Renal cortex interstitium (tissue), 11 donors: ENCODE measurements at regions not wholly inside any gene's neighbourhood (a gene's known extent, or its start where the extent isn't known, plus 50 kb on each side); places are given as distances from the start of the nearest gene placed in this dataset.

Experiments
- DNase-seq, 11 donors: peaks; one replicate each; pipeline ENCODE4 v3.0.0-alpha.2; 2013; ENCODE audit warnings: low read depth in 9 of 11, low spot score in 4 of 11; ENCODE audit errors: extremely low read depth in 1 of 11

GRCh38 chr2:64196963-64197362 lies 52.7 kb upstream of the PELI1 start:
- DNase-seq: no peak

- no peak for DNase-seq
These were observed 56.9 kb upstream of the PELI1 start for GRCh38 chr2:64201151-64201550.

- DNase-seq: peak; percentile 49 to 91 (median 81)
These were observed 58.1 kb upstream of the PELI1 start for GRCh38 chr2:64202206-64202845.

GRCh38 chr2:64203131-64203857 lies 59.1 kb upstream of the PELI1 start:
- DNase-seq: peak in 5 of 11 donors; percentile 42 to 73 (median 63)

- no peak for DNase-seq
These were observed 59.8 kb upstream of the PELI1 start for GRCh38 chr2:64203858-64204632.

GRCh38 chr2:64204703-64205102 lies 60.5 kb upstream of the PELI1 start:
- no peak for DNase-seq

GRCh38 chr2:64205415-64205814 lies 61.2 kb upstream of the PELI1 start:
- DNase-seq: no peak

- no peak for DNase-seq
These were observed 63.4 kb upstream of the PELI1 start for GRCh38 chr2:64207573-64207972.

- no peak for DNase-seq
These were observed 66.6 kb upstream of the PELI1 start for GRCh38 chr2:64210816-64211215.

- no peak for DNase-seq
These were observed 67.2 kb upstream of the PELI1 start for GRCh38 chr2:64211276-64211921.

- no peak for DNase-seq
These were observed 68.1 kb upstream of the PELI1 start for GRCh38 chr2:64212346-64212745.

GRCh38 chr2:64212801-64213321 lies 68.6 kb upstream of the PELI1 start:
- no peak for DNase-seq

GRCh38 chr2:64213532-64214275 lies 69.5 kb upstream of the PELI1 start:
- no peak for DNase-seq

- peak in 4 of 11 donors; percentile 51 to 70 (median 64) for DNase-seq
These were observed 70.3 kb upstream of the PELI1 start for GRCh38 chr2:64214281-64215115.

- DNase-seq: no peak
These were observed 73.1 kb upstream of the PELI1 start for GRCh38 chr2:64217198-64217869.

GRCh38 chr2:64218137-64218802 lies 74.0 kb upstream of the PELI1 start:
- no peak for DNase-seq

- no peak for DNase-seq
These were observed 74.9 kb upstream of the PELI1 start for GRCh38 chr2:64219149-64219548.
